Femur (tissue), 1 donor: ENCODE measurements at regions not wholly inside any gene's neighbourhood (a gene's known extent, or its start where the extent isn't known, plus 50 kb on each side); places are given as distances from the start of the nearest gene placed in this dataset.

Experiments used
- DNase-seq: peaks from one replicate; pipeline ENCODE4 v3.0.0-alpha.2; 2017

GRCh38 chr4:121519236-121519838 lies 138.5 kb upstream of the QRFPR start:
- DNase-seq, result no peak

GRCh38 chr4:121517241-121517640 lies 136.4 kb upstream of the QRFPR start:
- DNase-seq, result no peak

DNA sequence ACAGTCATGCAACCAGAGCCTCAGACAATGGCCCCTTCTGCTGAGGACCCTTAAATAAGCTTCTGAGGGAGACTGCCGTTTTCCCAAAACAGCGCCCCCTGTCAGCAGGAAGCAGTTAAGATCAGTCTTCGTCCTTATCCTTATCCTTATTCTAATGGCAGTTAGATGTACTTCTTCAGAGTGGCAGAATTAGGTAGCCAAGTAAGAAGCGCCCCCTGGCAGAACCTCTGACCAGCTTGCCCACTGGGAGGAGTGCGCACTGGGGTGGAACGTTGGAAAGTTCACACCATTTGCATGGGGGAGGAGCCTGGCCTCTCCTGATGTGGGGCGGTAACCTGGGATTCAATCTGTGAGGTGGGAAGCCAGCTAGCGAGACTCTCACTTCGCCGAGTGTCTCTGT lies 133.6 kb upstream of the QRFPR start:
- DNase-seq, result no peak

GRCh38 chr4:121510341-121510874 lies 129.6 kb upstream of the QRFPR start:
- no peak for DNase-seq

GRCh38 chr4:121485190-121485804 lies 104.5 kb upstream of the QRFPR start:
- DNase-seq, result no peak

- DNase-seq, result no peak
Observed at GRCh38 chr4:121484633-121485032, 103.8 kb upstream of the QRFPR start.

DNA sequence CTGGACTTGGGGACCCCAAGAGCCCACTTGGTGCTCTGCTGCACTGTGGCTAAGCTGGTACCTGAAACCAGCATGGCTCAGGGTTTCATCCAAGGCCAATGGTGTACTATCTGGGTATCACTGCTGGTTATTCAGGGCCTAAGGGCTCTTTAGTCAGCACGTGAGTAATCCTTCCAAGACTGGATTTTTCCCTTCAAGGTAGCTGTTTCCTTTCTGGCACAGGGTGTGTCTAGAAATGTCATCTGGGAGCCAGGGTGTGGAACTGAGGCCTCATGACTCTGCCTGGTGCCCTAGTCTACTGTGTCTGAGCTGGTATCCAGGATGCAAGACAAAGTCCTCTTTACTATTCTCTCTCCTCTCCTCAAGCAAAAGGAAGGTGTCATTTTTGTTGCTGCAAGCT lies 99.0 kb upstream of the QRFPR start:
- no peak for DNase-seq

- no peak for DNase-seq
Observed at GRCh38 chr4:121477480-121477879, 96.7 kb upstream of the QRFPR start.

GRCh38 chr4:121477079-121477478 lies 96.3 kb upstream of the QRFPR start:
- DNase-seq, result no peak

GRCh38 chr4:121472937-121473721 lies 92.3 kb upstream of the QRFPR start:
- no peak for DNase-seq

GRCh38 chr4:121464854-121465253 lies 84.0 kb upstream of the QRFPR start:
- DNase-seq, result no peak

GRCh38 chr4:121462660-121463261 lies 81.9 kb upstream of the QRFPR start:
- no peak for DNase-seq

DNA sequence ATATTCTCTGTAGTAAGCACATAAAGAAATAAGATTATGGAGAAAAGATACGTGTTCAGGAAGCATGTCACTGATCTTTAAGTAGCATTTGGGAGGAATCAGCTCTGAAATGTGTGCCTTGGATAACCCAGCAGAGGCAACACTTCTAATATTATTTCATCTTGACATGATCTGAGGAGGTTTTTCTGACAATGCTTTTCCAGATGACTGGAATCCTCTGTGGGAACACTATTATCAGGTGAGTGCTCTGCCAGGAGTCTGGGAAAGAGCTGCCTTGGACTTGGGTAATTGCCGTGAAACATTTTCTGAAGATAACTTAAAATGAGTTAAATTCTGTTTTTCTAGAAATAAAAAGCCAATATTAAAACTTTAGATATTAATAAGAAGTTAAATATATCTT lies 78.2 kb upstream of the QRFPR start:
- DNase-seq, result no peak

GRCh38 chr4:121457278-121457875 lies 76.6 kb upstream of the QRFPR start:
- no peak for DNase-seq

DNA sequence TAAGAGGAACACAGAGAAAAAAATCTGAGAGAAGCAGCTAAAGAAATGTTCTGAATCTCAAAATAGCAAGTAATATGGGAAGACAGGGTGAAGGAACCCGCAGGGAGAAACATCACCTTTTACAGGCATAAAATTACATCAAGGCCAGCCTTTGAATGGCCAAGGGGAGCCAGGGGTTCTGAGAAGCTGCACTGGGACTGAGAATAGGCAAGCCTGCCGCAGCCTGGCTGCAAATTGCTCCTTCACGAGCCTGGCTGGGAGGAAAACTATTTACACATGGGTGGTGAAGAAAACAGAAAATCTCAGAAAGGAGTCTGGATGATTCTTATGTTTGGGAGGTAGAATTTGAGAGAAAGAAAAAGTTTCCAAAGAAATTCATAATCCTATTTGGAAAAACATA lies 74.5 kb upstream of the QRFPR start:
- no peak for DNase-seq

- DNase-seq, result no peak
Observed at GRCh38 chr4:121454251-121454979, 73.6 kb upstream of the QRFPR start.

- no peak for DNase-seq
Observed at GRCh38 chr4:121451310-121451709, 70.5 kb upstream of the QRFPR start.

GRCh38 chr4:121449416-121449815 lies 68.6 kb upstream of the QRFPR start:
- no peak for DNase-seq

DNA sequence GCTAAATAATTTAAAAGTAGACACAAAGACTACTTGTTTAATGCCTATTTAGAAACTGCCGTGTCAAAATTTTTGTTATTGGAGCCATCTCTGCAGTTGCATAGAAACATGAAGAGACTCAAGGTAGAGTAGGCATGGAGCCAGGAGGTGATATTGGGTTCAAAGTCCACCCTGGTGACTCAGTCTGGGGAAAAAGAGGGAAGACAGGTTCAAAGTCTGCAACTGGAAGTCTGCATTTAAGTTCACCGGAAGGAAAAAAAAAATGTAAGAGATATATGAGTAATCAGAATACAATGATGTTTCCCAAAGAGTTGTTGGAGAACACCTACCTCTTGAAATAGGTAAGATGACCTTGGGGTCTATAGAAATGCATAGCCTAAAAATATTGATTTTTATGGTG lies 67.4 kb upstream of the QRFPR start:
- no peak for DNase-seq

GRCh38 chr4:121439669-121440068 lies 58.9 kb upstream of the QRFPR start:
- DNase-seq, result no peak
